ENCODE measurements at regions not wholly inside any gene's neighbourhood (a gene's known extent, or its start where the extent isn't known, plus 50 kb on each side); places are given as distances from the start of the nearest gene placed in this dataset.
"Not testable (repeated sequence)": the region's sequence is repeated elsewhere in the genome, so short reads cannot be mapped to it uniquely, and the experiment has no call there.

GRCh38 chr12:14214495-14214894 is 151.0 kb upstream of the ATF7IP start:
- no peak for DNase-seq

- not testable (repeated sequence) for DNase-seq
Observed at GRCh38 chr12:14215949-14216348, 149.5 kb upstream of the ATF7IP start.

DNA sequence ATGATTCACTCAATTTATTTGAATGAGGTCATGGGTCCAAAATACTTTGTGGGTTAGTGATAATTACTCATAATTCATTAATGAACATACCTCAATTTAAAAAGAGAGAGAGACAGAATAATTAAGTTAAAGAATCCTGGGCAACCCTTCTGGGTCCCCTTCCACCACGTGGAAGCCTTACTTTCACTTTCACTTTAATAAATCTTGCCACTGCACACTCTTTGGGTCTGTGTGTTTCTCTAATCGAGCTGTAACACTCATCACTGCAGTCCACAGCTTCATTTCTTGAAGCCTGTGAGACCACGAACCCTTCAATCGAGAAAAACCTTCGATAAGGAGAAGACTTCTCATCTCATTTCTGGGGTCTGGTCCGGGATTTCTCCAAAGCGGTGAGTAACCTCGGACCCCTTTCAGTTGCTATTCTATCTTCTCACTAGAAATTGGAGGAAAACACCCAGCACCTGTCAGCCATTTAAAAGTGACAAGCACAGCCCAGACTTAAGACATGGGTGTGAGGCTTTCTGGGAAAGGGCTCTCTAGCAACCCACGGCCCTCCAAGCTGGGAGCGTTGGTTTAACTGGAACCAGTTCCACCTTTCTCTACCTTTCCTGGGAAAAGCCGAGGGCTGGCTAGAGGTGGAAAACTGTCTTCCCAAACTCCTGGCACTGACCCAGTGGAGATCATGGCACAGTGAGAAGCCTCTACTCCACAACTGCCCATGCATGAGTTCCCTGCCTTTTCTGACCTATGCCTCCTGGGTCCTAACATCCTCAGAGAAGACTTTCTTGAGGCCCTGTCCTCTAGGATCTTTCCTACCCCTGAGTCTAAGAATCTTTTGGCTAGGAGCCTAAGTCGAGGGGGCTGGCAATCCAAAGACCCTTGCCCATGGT is 148.8 kb upstream of the ATF7IP start:
- no peak for DNase-seq

DNA sequence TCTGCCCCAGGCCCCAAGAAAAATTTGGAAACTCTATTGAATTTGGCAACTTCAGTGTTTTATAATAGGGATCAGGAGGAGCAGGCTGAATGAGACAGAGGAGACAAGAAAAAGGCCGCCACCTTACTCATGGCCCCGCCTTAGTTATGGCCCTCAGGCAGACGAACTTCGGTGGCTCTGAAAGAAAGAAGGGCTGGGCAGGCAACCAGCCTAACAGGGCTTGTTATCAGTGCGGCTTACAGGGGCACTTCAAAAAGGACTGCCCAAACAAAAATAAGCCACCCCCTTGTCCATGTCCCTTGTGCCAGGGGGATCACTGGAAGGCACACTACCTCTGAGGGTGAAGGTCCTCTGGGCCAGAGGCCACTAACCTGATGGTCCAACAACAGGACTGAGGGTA is 146.3 kb upstream of the ATF7IP start:
- DNase-seq = no peak

GRCh38 chr12:14219670-14220069 is 145.8 kb upstream of the ATF7IP start:
- not testable (repeated sequence) for DNase-seq

DNA sequence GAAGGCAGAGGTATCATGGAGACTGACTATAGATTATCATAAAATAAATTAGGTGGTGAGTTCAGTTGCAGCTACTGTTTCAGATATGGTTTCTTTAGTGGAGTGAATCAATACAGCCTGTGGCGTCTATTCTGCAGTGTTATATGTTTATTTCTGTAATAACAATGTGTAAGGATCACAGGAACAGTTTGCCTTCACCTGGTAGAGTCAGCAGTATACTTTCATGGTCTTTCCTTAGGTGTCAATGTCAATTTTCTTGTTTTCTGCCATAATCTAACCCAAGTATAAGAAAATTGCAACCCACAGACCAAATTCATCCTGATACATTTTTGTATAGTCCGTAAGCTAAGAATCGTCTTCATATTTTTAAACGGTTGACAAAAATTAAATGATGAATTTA is 140.4 kb upstream of the ATF7IP start:
- DNase-seq = no peak

- not testable (repeated sequence) for DNase-seq
Observed at GRCh38 chr12:14235176-14235575, 130.3 kb upstream of the ATF7IP start.

DNA sequence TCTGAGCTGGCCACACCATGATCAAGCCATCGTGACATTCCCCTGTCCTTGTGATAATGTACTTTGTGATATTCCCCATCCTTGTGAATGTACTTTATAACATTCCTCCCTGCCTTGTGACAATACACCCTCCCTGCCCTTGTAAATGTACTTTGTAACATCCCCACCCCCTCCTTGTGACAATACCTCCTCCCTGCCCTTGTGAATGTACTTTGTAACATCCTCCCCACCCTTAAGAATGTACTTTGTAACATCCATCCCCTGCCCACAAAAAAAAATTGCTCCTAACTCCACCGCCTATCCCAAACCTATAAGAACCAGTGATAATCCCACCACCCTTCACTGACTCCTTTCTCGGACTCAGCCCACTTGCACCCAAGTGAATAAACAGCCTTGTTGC is 128.8 kb upstream of the ATF7IP start:
- not testable (repeated sequence) for DNase-seq

GRCh38 chr12:14238221-14238792 is 127.2 kb upstream of the ATF7IP start:
- peak in 1 of 14 donors; percentile 6 for DNase-seq

DNA sequence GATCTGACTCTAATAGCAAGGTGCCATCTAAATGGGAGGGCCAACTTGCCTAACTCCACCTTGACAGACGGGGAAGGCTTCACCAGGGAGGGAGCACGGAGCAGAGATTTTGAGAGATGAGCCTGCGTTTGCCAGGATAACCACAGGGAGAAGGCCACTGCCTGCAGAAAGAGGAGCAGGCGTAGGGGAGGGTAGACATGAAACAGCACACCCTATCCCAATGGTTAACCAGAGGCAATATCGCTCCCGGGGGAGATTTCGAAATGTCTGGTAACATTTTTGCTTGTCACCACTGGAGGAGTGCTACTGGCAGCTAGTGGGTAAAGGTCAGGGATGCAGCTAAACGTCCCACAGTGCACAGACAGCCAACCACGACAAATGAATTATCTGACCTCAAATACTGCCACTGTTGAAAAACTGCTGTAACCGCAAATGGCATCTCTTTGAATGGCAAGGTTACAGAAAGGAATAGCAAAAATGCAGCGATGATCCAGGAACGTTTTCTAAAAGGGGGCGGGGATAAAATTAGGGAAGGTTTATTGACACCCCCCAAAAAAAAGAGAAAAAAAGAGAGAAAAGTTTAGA is 126.0 kb upstream of the ATF7IP start:
- peak in 11 of 14 donors; percentile 12 to 48 (median 25) for DNase-seq

GRCh38 chr12:14239935-14240872 is 125.3 kb upstream of the ATF7IP start:
- DNase-seq = peak in 3 of 14 donors; percentile 6 to 24 (median 10)

DNA sequence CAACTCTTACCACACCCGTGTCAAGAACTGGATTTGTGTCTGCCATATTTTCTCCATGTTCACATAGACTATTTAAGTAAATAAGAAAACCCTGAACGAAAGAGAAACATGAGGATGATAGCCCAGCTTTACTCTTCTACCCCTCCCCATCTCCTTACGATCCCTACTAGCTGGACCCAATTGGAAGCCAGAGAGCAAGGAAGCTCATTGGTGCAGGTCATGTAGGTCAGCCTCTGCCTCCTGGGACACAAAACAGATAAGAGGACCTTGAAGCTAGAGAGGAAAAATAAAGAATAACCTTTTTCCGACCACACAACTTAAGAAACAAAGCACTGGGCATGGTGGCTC is 124.6 kb upstream of the ATF7IP start:
- DNase-seq = no peak

DNA sequence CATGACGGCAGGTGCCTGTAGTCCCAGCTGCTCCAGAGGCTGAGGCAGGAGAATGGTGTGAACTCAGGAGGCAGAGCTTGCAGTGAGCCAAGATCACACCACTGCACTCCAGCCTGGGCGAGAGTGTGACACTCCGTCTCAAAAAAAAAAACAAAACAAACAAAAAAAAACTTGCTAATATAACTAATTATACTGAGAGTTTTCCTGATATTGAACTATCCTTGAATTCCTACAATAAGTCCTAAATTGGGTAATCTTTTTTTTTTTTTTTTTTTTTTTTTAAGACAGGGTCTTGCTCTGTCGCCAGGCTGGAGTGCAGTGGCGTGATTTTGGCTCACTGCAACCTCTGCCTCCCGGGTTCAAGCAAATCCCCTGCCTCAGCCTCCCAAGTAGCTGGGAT is 122.7 kb upstream of the ATF7IP start:
- DNase-seq = not testable (repeated sequence)

GRCh38 chr12:14243941-14244340 is 121.5 kb upstream of the ATF7IP start:
- DNase-seq = no peak

GRCh38 chr12:14244876-14245669 is 120.4 kb upstream of the ATF7IP start:
- DNase-seq = no peak

DNA sequence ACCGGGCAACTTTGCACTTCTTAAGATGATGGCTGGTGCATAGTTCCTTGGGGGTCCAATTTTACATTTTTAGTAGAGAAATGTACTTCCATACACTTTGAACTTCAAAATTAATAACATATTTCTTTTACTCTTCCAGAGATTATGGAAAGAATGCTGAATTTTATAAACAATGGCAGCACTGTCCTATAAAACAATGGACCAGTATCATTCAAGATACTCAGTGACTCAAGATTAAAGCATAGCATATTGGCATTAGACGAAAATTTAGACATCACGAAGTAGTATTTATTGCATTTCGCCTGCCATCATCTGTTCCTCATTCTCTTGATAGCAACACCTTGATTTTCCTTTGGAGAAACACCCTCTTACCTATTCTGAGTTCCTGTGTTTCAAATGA is 118.3 kb upstream of the ATF7IP start:
- DNase-seq = no peak

GRCh38 chr12:14249368-14249767 is 116.1 kb upstream of the ATF7IP start:
- peak in 4 of 14 donors; percentile 6 to 14 (median 11) for DNase-seq

GRCh38 chr12:14252697-14253096 is 112.8 kb upstream of the ATF7IP start:
- DNase-seq = no peak

DNA sequence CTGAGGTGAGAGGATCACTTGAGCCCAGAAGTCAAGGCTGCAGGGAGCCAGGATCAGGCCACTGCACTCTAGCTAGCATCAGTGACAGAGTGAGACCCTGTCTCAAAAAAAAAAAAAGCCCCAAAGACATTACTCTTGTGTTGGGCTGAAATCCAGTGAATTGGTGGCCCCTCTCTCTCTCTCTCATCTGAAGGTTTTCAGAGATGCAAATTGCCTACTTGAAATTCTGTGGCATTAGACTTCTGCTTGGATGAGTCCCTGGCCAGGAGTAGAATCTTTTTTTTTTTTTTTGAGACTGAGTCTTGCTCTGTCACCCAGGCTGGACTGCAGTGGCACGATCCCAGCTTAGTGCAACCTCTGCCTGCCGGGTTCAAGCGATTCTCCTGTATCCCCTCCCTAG is 112.0 kb upstream of the ATF7IP start:
- DNase-seq = peak in 1 of 14 donors; percentile 2

- no peak for DNase-seq
Observed at GRCh38 chr12:14254781-14255180, 110.7 kb upstream of the ATF7IP start.

- DNase-seq = no peak
Observed at GRCh38 chr12:14256121-14256520, 109.4 kb upstream of the ATF7IP start.

Measured in C1 segment of cervical spinal cord (tissue), 14 donors.